ENCODE measurements at regions not wholly inside any gene's neighbourhood (a gene's known extent, or its start where the extent isn't known, plus 50 kb on each side); places are given as distances from the start of the nearest gene placed in this dataset.

DNA sequence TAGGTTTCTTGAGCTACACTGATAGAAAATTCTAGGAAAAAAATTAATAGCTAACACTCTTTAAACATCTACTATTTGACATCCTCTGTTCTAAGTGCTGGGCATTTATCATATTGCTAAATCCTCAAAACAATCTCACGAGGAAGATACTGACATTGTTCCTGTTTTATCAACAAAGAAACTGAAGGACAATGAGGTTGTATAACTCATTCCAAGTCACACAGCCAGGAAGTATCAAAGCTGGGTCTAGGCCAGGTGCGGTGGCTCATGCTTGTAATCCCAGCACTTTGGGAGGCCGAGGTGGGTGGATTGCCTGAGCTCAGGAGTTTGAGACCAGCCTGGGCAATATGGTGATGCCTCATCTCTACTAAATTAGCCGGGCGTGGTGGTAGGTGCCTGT lies 51.6 kb upstream of the IL6 start (continued):
- TF ChIP-seq, protein P1, sequence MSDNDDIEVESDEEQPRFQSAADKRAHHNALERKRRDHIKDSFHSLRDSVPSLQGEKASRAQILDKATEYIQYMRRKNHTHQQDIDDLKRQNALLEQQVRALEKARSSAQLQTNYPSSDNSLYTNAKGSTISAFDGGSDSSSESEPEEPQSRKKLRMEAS (IDR thresholded peaks at IDR 0.05; ENCODE audit: low read depth), result no peak
- TF ChIP-seq GATA2 (CRISPR knock-in tag; IDR thresholded peaks at IDR 0.05), result no peak
- no peak for TF ChIP-seq NFIC (IDR thresholded peaks at IDR 0.05; ENCODE audit: borderline replicate concordance)

DNA sequence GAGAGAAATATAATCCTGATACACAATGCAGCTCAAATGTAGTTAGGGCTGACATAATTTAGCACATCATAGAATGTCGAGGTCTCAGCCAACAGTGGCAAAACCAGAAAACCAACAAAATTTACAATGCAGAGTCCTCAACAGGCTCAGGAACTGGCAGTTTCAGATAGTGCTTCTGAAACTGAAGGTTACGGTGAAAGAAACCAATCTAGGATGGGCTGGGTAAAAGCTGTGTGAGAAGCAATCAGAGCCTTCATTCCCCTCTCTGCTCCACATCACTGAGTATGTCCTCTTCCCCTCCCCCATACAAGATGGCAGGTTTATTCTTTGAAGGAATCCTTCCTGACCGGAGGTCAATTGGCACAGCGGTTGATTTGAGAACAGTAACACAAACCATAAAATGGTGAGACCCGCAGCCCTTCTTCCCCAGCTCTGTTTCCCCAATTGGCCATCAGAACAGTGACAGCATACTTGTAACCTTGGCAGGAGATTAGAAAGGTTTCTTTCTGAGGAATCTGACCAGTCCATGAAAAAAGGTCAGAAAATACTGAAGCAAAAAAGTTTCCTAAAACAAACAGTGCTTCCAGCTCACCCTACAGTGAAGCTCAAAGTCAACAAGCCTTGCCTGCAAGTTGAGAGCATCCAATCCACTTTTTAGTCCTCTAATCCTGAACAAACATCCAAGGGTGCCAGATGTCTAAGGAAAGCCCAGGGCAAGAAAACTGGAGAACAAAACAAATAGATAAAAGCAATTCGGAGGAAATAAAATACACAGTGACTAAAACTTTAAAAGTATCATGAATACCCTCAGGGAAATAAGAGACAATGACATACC lies 53.9 kb upstream of the IL6 start:
- H3K27ac ChIP-seq (ENCODE audit: low read depth in 2 of 2, low read length in 1 of 2), result no peak overlapping the region
- no peaks in the 10 kb centered on the region for H3K79me2 ChIP-seq (ENCODE audit: insufficient read depth)
- peaks cover 11% of the 10 kb centered on the region for H3K27me3 ChIP-seq (ENCODE audit: insufficient read depth)
- WGBS (ENCODE audit: low lambda C conversion rate), result 5% methylated on average over 6 of the region's 6 CpGs
- no peak for DNase-seq
- no peaks in the 10 kb centered on the region for H3K9me2 ChIP-seq
- H3K9me3 ChIP-seq, result no peaks in the 10 kb centered on the region
- no peaks in the 10 kb centered on the region for H4K20me1 ChIP-seq (ENCODE audit: insufficient read depth)
- no peaks in the 10 kb centered on the region for H3K36me3 ChIP-seq (replicated peaks in 1 of 2; ENCODE audit: control insufficient read depth in 1 of 2, insufficient read depth in 2 of 2, low read length in 1 of 2)
- CTCF ChIA-PET, result no interaction called here
- H3K4me2 ChIP-seq, result no peak overlapping the region
- no peaks in the 10 kb centered on the region for H3F3A ChIP-seq (replicated peaks; ENCODE audit: insufficient read depth)
- no peaks in the 10 kb centered on the region for H3K4me1 ChIP-seq (ENCODE audit: control insufficient read depth in 1 of 2, insufficient read depth in 2 of 2, low read depth in 1 of 2, low read length in 1 of 2)
- H3K4me3 ChIP-seq (ENCODE audit: low read depth in 2 of 2, low read length in 1 of 2), result no peak overlapping the region
- no peak overlapping the region for H3K9ac ChIP-seq
- POLR2A ChIA-PET, result no interaction called here
- TF ChIP-seq NFIC (IDR thresholded peaks at IDR 0.05; ENCODE audit: borderline replicate concordance), result no peak
- no peak for TF ChIP-seq MXI1 (IDR thresholded peaks at IDR 0.05; ENCODE audit: low read depth, low read length)
- TF ChIP-seq, protein P2, sequence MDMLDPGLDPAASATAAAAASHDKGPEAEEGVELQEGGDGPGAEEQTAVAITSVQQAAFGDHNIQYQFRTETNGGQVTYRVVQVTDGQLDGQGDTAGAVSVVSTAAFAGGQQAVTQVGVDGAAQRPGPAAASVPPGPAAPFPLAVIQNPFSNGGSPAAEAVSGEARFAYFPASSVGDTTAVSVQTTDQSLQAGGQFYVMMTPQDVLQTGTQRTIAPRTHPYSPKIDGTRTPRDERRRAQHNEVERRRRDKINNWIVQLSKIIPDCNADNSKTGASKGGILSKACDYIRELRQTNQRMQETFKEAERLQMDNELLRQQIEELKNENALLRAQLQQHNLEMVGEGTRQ (IDR thresholded peaks at IDR 0.05; ENCODE audit: borderline replicate concordance, low read depth, low read length), result no peak
- no peak for TF ChIP-seq TCF12 (IDR thresholded peaks at IDR 0.05)
- no peak for TF ChIP-seq RXRA (IDR thresholded peaks at IDR 0.05; ENCODE audit: borderline replicate concordance, low read depth)
- TF ChIP-seq SMC3 (IDR thresholded peaks at IDR 0.05; ENCODE audit: low read depth, low read length), result no peak
- no peak for TF ChIP-seq GABPA (IDR thresholded peaks at IDR 0.05; ENCODE audit: low read depth)
- TF ChIP-seq, protein P3, sequence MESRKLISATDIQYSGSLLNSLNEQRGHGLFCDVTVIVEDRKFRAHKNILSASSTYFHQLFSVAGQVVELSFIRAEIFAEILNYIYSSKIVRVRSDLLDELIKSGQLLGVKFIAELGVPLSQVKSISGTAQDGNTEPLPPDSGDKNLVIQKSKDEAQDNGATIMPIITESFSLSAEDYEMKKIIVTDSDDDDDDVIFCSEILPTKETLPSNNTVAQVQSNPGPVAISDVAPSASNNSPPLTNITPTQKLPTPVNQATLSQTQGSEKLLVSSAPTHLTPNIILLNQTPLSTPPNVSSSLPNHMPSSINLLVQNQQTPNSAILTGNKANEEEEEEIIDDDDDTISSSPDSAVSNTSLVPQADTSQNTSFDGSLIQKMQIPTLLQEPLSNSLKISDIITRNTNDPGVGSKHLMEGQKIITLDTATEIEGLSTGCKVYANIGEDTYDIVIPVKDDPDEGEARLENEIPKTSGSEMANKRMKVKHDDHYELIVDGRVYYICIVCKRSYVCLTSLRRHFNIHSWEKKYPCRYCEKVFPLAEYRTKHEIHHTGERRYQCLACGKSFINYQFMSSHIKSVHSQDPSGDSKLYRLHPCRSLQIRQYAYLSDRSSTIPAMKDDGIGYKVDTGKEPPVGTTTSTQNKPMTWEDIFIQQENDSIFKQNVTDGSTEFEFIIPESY (IDR thresholded peaks at IDR 0.05; ENCODE audit: borderline replicate concordance, low read depth), result no peak
- no peak overlapping the region for H2AFZ ChIP-seq (ENCODE audit: low read depth)

All from SK-N-SH (cell line).